K562 (cell line): ENCODE measurements at regions not wholly inside any gene's neighbourhood (a gene's known extent, or its start where the extent isn't known, plus 50 kb on each side); places are given as distances from the start of the nearest gene placed in this dataset.

Source experiments
- ATAC-seq: fragments of 200-7000 bp; cut with Tn5 transposase; 3 replicates; pipeline ENCODE4 v1.9.1; 2020; ENCODE audit warnings: moderate library complexity
- BruUV-seq: library from RNA; stranded (reverse); fragments of 400-500 nt; replicated peaks from 2 replicates; lab custom pipeline; 2021; lab: Mats Ljungman, UMichigan
- CTCF ChIA-PET: fragments of 300-600 bp; formaldehyde crosslinking; extraction: SDS; loops from one replicate; lab custom pipeline; 2021; ENCODE audit warnings: low intra/inter-chr PET ratio; lab: Yijun Ruan, JAX
- POLR2A ChIA-PET: fragments of 300-600, 350-650 bp; sonication (Branson Sonifier 250); formaldehyde crosslinking; extraction: SDS; loops from one replicate; lab custom pipeline; 2021; ENCODE audit warnings: antibody characterized with exemption, inconsistent platforms; lab: Yijun Ruan, JAX
- DNase-seq, 4 experiments: peaks; one replicate each; pipeline versions ENCODE4 v3.0.0 to v3.0.0-alpha.2; 2011 to 2018; ENCODE audit warnings: low spot score in 3 of 4, mixed read lengths in 3 of 4; ENCODE audit errors: extremely low read depth in 1 of 4
- FAIRE-seq: peaks from 2 replicates; lab custom pipeline; 2011; peaks lifted over from hg19 to GRCh38; lab: Jason Lieb, UNC
- H2AFZ ChIP-seq: 2 replicates; pipeline ENCODE4 v1.6.0; 2011; ENCODE audit warnings: low read depth, low read length, control low read depth, inconsistent platforms
- H3K27ac ChIP-seq: fragments of 200-600 bp; 3 replicates; pipeline ENCODE4 v1.8.0; 2011; ENCODE audit warnings: low read depth, mild to moderate bottlenecking, control low read depth, inconsistent platforms, low read length, moderate library complexity, mixed read lengths; ENCODE audit errors: extremely low read depth
- H3K27me3 ChIP-seq, 2 experiments: fragments of 300-600 bp in 1 of 2; 2 replicates in 1 of 2; 3 replicates in 1 of 2; pipeline versions ENCODE4 v1.6.0 to v1.8.0; 2011; ENCODE audit warnings: inconsistent platforms in 2 of 2, low read length in 2 of 2, mild to moderate bottlenecking in 1 of 2, mixed read lengths in 1 of 2, moderate library complexity in 1 of 2; ENCODE audit not compliant: control insufficient read depth in 2 of 2, insufficient read depth in 2 of 2
- H3K36me3 ChIP-seq: fragments of 300-600 bp; 3 replicates; pipeline ENCODE4 v1.8.0; 2011; ENCODE audit warnings: mild to moderate bottlenecking, low read length, inconsistent platforms; ENCODE audit not compliant: control insufficient read depth, insufficient read depth
- H3K4me1 ChIP-seq, 2 experiments: fragments of 200-600 bp in 1 of 2; replicated peaks in 1 of 2; 2 replicates in 1 of 2; 3 replicates in 1 of 2; pipeline versions ENCODE4 v1.5.1 to v1.8.0; 2011; ENCODE audit warnings: inconsistent platforms in 2 of 2, low read length in 2 of 2, mild to moderate bottlenecking in 1 of 2, mixed read lengths in 1 of 2, moderate library complexity in 1 of 2; ENCODE audit not compliant: control insufficient read depth in 2 of 2, insufficient read depth in 2 of 2
- H3K4me2 ChIP-seq: 2 replicates; pipeline ENCODE4 v1.6.1; 2011; ENCODE audit warnings: low read length, control low read depth, inconsistent platforms, mixed read lengths; ENCODE audit not compliant: insufficient read depth
- H3K4me3 ChIP-seq: fragments of 200-600 bp; sonication (generic), shearing (Covaris generic); 2 replicates; pipeline ENCODE4 v1.5.1; 2016; ENCODE audit warnings: control low read depth, inconsistent platforms
- H3K79me2 ChIP-seq: fragments of 200-600 bp; 3 replicates; pipeline ENCODE4 v1.8.0; 2011; ENCODE audit warnings: low read length, inconsistent platforms; ENCODE audit not compliant: control insufficient read depth, insufficient read depth
- H3K9ac ChIP-seq, 2 experiments: 2 replicates each; pipeline versions ENCODE4 v1.6.0 to v1.6.1; 2011; ENCODE audit warnings: low read depth in 2 of 2, low read length in 2 of 2, control low read depth in 1 of 2, inconsistent platforms in 1 of 2, mild to moderate bottlenecking in 1 of 2, mixed read lengths in 1 of 2; ENCODE audit not compliant: insufficient read depth in 1 of 2
- H3K9me1 ChIP-seq: one replicate; pipeline ENCODE4 v1.6.0; 2011; ENCODE audit warnings: inconsistent platforms, mild to moderate bottlenecking, low read length, moderate library complexity; ENCODE audit not compliant: control insufficient read depth, insufficient read depth
- H3K9me3 ChIP-seq: replicated peaks from 2 replicates; pipeline ENCODE4 v1.5.1; 2011; ENCODE audit warnings: low read depth, low read length, inconsistent platforms; ENCODE audit not compliant: control insufficient read depth, insufficient read depth
- H4K20me1 ChIP-seq: replicated peaks from 2 replicates; pipeline ENCODE4 v1.6.1; 2011; ENCODE audit warnings: low read length, inconsistent platforms, mixed read lengths; ENCODE audit not compliant: control insufficient read depth, insufficient read depth
- ARNT ChIP-seq, 2 experiments: fragments of 450-650 bp; IDR thresholded peaks; 2 replicates each; pipeline ENCODE4 v1.6.1; 2016; ENCODE audit warnings: mild to moderate bottlenecking in 1 of 2
- CREB5 ChIP-seq: fragments of 250-450 bp; sonication (Bioruptor Pico); IDR thresholded peaks from 2 replicates; pipeline ENCODE4 v1.5.0; 2020; ENCODE audit warnings: mild to moderate bottlenecking
- EGR1 ChIP-seq: fragments of 450-650 bp; conservative IDR thresholded peaks from 2 replicates; pipeline ENCODE4 v1.6.1; 2017; ENCODE audit warnings: mild to moderate bottlenecking
- HMG20B ChIP-seq: fragments of 250-450 bp; sonication (Bioruptor Pico); IDR thresholded peaks from 2 replicates; pipeline ENCODE4 v1.5.0; 2021; ENCODE audit warnings: mild to moderate bottlenecking
- KAT8 ChIP-seq: fragments of 450-650 bp; IDR thresholded peaks from 2 replicates; pipeline ENCODE4 v1.6.1; 2016; ENCODE audit warnings: low read depth, mild to moderate bottlenecking
- PHF20 ChIP-seq: fragments of 450-650 bp; IDR thresholded peaks from 2 replicates; pipeline ENCODE4 v1.6.1; 2018; ENCODE audit not compliant: partially characterized antibody
- POLR2A ChIP-seq: fragments of 450-650 bp; conservative IDR thresholded peaks from 2 replicates; pipeline ENCODE4 v1.6.1; 2016
- PREB ChIP-seq: sonication (generic); formaldehyde crosslinking; IDR thresholded peaks from 2 replicates; pipeline ENCODE4 v1.8.1; 2023; ENCODE audit warnings: mild to moderate bottlenecking, missing genetic modification reagents
- RHOXF2B ChIP-seq: fragments of 250-450 bp; sonication (Bioruptor Pico); conservative IDR thresholded peaks from 2 replicates; pipeline ENCODE4 v1.5.1; 2021
- ZNF695 ChIP-seq: fragments of 450-650 bp; formaldehyde crosslinking; IDR thresholded peaks from 2 replicates; pipeline ENCODE4 v1.4.0; 2020; ENCODE audit warnings: mild to moderate bottlenecking, moderate library complexity
- ZNF785 ChIP-seq: fragments of 250-450 bp; sonication (Bioruptor Pico); IDR thresholded peaks from 2 replicates; pipeline ENCODE4 v1.4.0; 2020; ENCODE audit warnings: mild to moderate bottlenecking
- WGBS: fragments of 100-300 bp; shearing (Covaris generic); methylation state at CpG from one replicate; pipeline ENCODE4 v1.1.6; 2016; ENCODE audit warnings: low coverage, mixed read lengths; ENCODE audit not compliant: insufficient coverage; ENCODE audit errors: missing lambda C conversion rate; 5-methylcytosine and 5-hydroxymethylcytosine counted together
- in situ Hi-C: fragments of 300-500 bp; cut with MboI; formaldehyde crosslinking; loops from 4 replicates; pipeline ENCODE4 v1.15.0; 2018; ENCODE audit warnings: inconsistent platforms, mixed read lengths
- intact Hi-C: fragments of 100-400 bp; cut with micrococcal nuclease; formaldehyde crosslinking; loops from 2 replicates; pipeline ENCODE4 v1.14.2; 2022

GRCh38 chr13:33976965-33977364, 159.0 kb downstream of the RFC3 start:
- no peaks in the 10 kb centered on the region for H3K27me3 ChIP-seq
- FAIRE-seq (no peak), DNase-seq (no peak), ATAC-seq (no peak)
- no peaks in the 10 kb centered on the region for H3K36me3 ChIP-seq
- intact Hi-C loops, result no loop called here
- H3K9ac ChIP-seq, result no peak overlapping the region
- H3K79me2 ChIP-seq, result no peaks in the 10 kb centered on the region
- H2AFZ ChIP-seq, result no peak overlapping the region
- no peaks in the 10 kb centered on the region for H3K9me1 ChIP-seq
- TF ChIP-seq ZNF785 (CRISPR knock-in tag) (no peak), ZNF695 (CRISPR knock-in tag) (no peak), ARNT (IDR thresholded peaks at IDR 0.05) (no peak), EGR1 (no peak), CREB5 (CRISPR knock-in tag) (no peak), RHOXF2B (CRISPR knock-in tag) (no peak), HMG20B (CRISPR knock-in tag) (no peak), KAT8 (no peak), PREB (CRISPR knock-in tag) (no peak), POLR2A (no peak), PHF20 (no peak)
- H4K20me1 ChIP-seq, result no peaks in the 10 kb centered on the region
- H3K27ac ChIP-seq, result no peak overlapping the region
- H3K4me3 ChIP-seq, result no peak overlapping the region
- in situ Hi-C loops, result no loop called here
- WGBS, result 0% methylated on average over 4 of the region's 4 CpGs
- no TSS peak for BruUV-seq
- no peaks in the 10 kb centered on the region for H3K4me1 ChIP-seq
- POLR2A ChIA-PET, result no interaction called here
- no peak overlapping the region for H3K4me2 ChIP-seq
- CTCF ChIA-PET, result no interaction called here
- no peaks in the 10 kb centered on the region for H3K9me3 ChIP-seq
